HepG2 (cell line): ENCODE measurements at regions not wholly inside any gene's neighbourhood (a gene's known extent, or its start where the extent isn't known, plus 50 kb on each side); places are given as distances from the start of the nearest gene placed in this dataset.

ENCODE experiments used
- ATAC-seq: fragments of 200-7000 bp; cut with Tn5 transposase; 3 replicates; pipeline ENCODE4 v1.9.1; 2020; ENCODE audit warnings: mild to moderate bottlenecking, moderate library complexity
- BruUV-seq: library from RNA; stranded (reverse); fragments of 400-500 nt; replicated peaks from 2 replicates; lab custom pipeline; 2021; lab: Mats Ljungman, UMichigan
- CTCF ChIA-PET: fragments of 300-600 bp; formaldehyde crosslinking; extraction: SDS; loops from one replicate; lab custom pipeline; 2021; ENCODE audit warnings: low total read pairs, inconsistent platforms, low intra/inter-chr PET ratio; lab: Yijun Ruan, JAX
- POLR2A ChIA-PET: fragments of 350-600 bp; sonication (Branson Sonifier 250); formaldehyde crosslinking; loops from one replicate; lab custom pipeline; 2020; ENCODE audit warnings: antibody characterized with exemption, inconsistent platforms; lab: Yijun Ruan, JAX
- DNase-seq: peaks from one replicate; pipeline ENCODE4 v3.0.0-alpha.2; 2015; ENCODE audit warnings: low spot score
- FAIRE-seq: peaks from 3 replicates; lab custom pipeline; 2011; peaks lifted over from hg19 to GRCh38; lab: Jason Lieb, UNC
- H2AFZ ChIP-seq: one replicate; pipeline ENCODE4 v1.6.1; 2011; ENCODE audit warnings: low read length, inconsistent platforms
- H3K27ac ChIP-seq: fragments of 300-600 bp; 3 replicates; pipeline ENCODE4 v1.8.0; 2011; ENCODE audit warnings: mixed run types, mild to moderate bottlenecking, mixed read lengths, low read length, inconsistent platforms; ENCODE audit not compliant: insufficient read depth; ENCODE audit errors: extremely low read length
- H3K27me3 ChIP-seq, 2 experiments: fragments of 200-600 bp in 1 of 2; 2 replicates in 1 of 2; 3 replicates in 1 of 2; pipeline versions ENCODE4 v1.6.0 to v1.8.0; 2011; ENCODE audit warnings: low read length in 2 of 2, mild to moderate bottlenecking in 2 of 2, moderate library complexity in 2 of 2, inconsistent platforms in 1 of 2; ENCODE audit not compliant: insufficient read depth in 2 of 2, control insufficient read depth in 1 of 2
- H3K36me3 ChIP-seq, 2 experiments: fragments of 200-600 bp in 1 of 2; replicated peaks in 1 of 2; 2 replicates in 1 of 2; 3 replicates in 1 of 2; pipeline versions ENCODE4 v1.5.1 to v1.8.0; 2011; ENCODE audit warnings: low read length in 2 of 2, inconsistent platforms in 1 of 2; ENCODE audit not compliant: insufficient read depth in 2 of 2, control insufficient read depth in 1 of 2
- H3K4me1 ChIP-seq: 2 replicates; pipeline ENCODE4 v1.5.1; 2012; ENCODE audit warnings: low read length, inconsistent platforms; ENCODE audit not compliant: insufficient read depth
- H3K4me2 ChIP-seq: 2 replicates; pipeline ENCODE4 v1.6.0; 2011; ENCODE audit warnings: low read depth, low read length, inconsistent platforms
- H3K4me3 ChIP-seq, 3 experiments: fragments of 200-600 bp in 1 of 3; sonication (generic), shearing (Covaris generic) in 1 of 3; replicated peaks in 1 of 3; 2 replicates each; pipeline ENCODE4 v1.5.1; 2011 to 2016; ENCODE audit warnings: low read length in 3 of 3, inconsistent platforms in 2 of 3, low read depth in 2 of 3, mild to moderate bottlenecking in 2 of 3, control low read depth in 1 of 3, mixed read lengths in 1 of 3; ENCODE audit not compliant: insufficient read depth in 1 of 3
- H3K79me2 ChIP-seq: one replicate; pipeline ENCODE4 v1.6.1; 2011; ENCODE audit warnings: low read length, inconsistent platforms; ENCODE audit not compliant: insufficient read depth
- H3K9ac ChIP-seq: 2 replicates; pipeline ENCODE4 v1.6.0; 2011; ENCODE audit warnings: mild to moderate bottlenecking, low read depth, low read length, inconsistent platforms; ENCODE audit not compliant: insufficient read depth
- H3K9me3 ChIP-seq: 2 replicates; pipeline ENCODE4 v1.5.1; 2012; ENCODE audit warnings: mild to moderate bottlenecking, low read length
- H4K20me1 ChIP-seq: 2 replicates; pipeline ENCODE4 v1.6.0; 2011; ENCODE audit warnings: inconsistent platforms, mild to moderate bottlenecking, low read length, moderate library complexity; ENCODE audit not compliant: insufficient read depth
- ATF3 ChIP-seq: sonication (generic); formaldehyde crosslinking; IDR thresholded peaks from 2 replicates; pipeline ENCODE4 v1.4.0; 2020; ENCODE audit warnings: missing genetic modification reagents
- CCAR2 ChIP-seq: fragments of 200-400 bp; formaldehyde crosslinking; optimal IDR thresholded peaks from 2 replicates; pipeline ENCODE3; 2018; ENCODE audit warnings: low read depth, mild to moderate bottlenecking, low read length, moderate library complexity
- GPN1 ChIP-seq: sonication (generic); formaldehyde crosslinking; IDR thresholded peaks from 2 replicates; pipeline ENCODE4 v1.5.1; 2020; ENCODE audit warnings: missing genetic modification reagents, borderline replicate concordance
- HDAC1 ChIP-seq: sonication (generic); formaldehyde crosslinking; IDR thresholded peaks from 2 replicates; pipeline ENCODE4 v1.5.1; 2020; ENCODE audit warnings: mild to moderate bottlenecking, missing genetic modification reagents
- NCOA1 ChIP-seq: sonication (generic); formaldehyde crosslinking; IDR thresholded peaks from 2 replicates; pipeline ENCODE4 v1.9.0; 2021; ENCODE audit warnings: missing genetic modification reagents
- NFKBIZ ChIP-seq: IDR thresholded peaks from 2 replicates; pipeline ENCODE4 v1.6.1; 2018; ENCODE audit warnings: missing genetic modification reagents, missing compliant biosample characterization
- PHB2 ChIP-seq: fragments of 450-650 bp; IDR thresholded peaks from 2 replicates; pipeline ENCODE4 v1.6.1; 2018; ENCODE audit not compliant: partially characterized antibody
- RXRB ChIP-seq: IDR thresholded peaks from 2 replicates; pipeline ENCODE4 v1.6.1; 2016; ENCODE audit warnings: borderline replicate concordance, missing genetic modification reagents, missing compliant biosample characterization
- STAT6 ChIP-seq: sonication (generic); formaldehyde crosslinking; IDR thresholded peaks from 2 replicates; pipeline ENCODE4 v1.4.0; 2020; ENCODE audit warnings: missing genetic modification reagents, mild to moderate bottlenecking, borderline replicate concordance
- THYN1 ChIP-seq: sonication (generic); formaldehyde crosslinking; IDR thresholded peaks from 2 replicates; pipeline ENCODE4 v1.8.1; 2023; ENCODE audit warnings: low read depth, mild to moderate bottlenecking, moderate library complexity, missing genetic modification reagents, borderline replicate concordance
- ZBTB25 ChIP-seq: IDR thresholded peaks from 2 replicates; pipeline ENCODE4 v1.6.1; 2018; ENCODE audit warnings: missing genetic modification reagents
- ZEB1 ChIP-seq: IDR thresholded peaks from 2 replicates; pipeline ENCODE4 v1.6.1; 2012; ENCODE audit warnings: mild to moderate bottlenecking, low read depth, inconsistent platforms; ENCODE audit not compliant: insufficient replicate concordance
- ZNF263 ChIP-seq: sonication (generic); formaldehyde crosslinking; IDR thresholded peaks from 2 replicates; pipeline ENCODE4 v1.4.0; 2020; ENCODE audit warnings: missing genetic modification reagents
- ZNF430 ChIP-seq: sonication (generic); formaldehyde crosslinking; IDR thresholded peaks from 2 replicates; pipeline ENCODE4 v1.9.0; 2021; ENCODE audit warnings: mild to moderate bottlenecking, missing genetic modification reagents
- ZNF614 ChIP-seq: IDR thresholded peaks from 2 replicates; pipeline ENCODE4 v1.6.1; 2018; ENCODE audit warnings: missing biosample characterization, missing genetic modification reagents, inconsistent platforms, borderline replicate concordance
- ZNF850 ChIP-seq: sonication (generic); formaldehyde crosslinking; conservative IDR thresholded peaks from 2 replicates; pipeline ENCODE4 v1.9.0; 2021; ENCODE audit warnings: mild to moderate bottlenecking, missing genetic modification reagents
- WGBS: methylation state at CpG from one replicate; pipeline ENCODE4 v1.1.6; 2017; ENCODE audit warnings: low lambda C conversion rate; 5-methylcytosine and 5-hydroxymethylcytosine counted together
- in situ Hi-C: cut with HindIII; loops from 2 replicates; pipeline ENCODE4 v1.10.0; 2017; ENCODE audit warnings: low pct_unique_long_range_greater_than_20kb; ENCODE audit not compliant: extremely low pct_ligation_motif_present
- intact Hi-C: fragments of 100-400 bp; cut with micrococcal nuclease; formaldehyde crosslinking; loops from one replicate; pipeline ENCODE4 v1.10.0; 2022; ENCODE audit not compliant: unreplicated experiment
- TF ChIP-seq, protein P1 (sequence below): sonication (generic); formaldehyde crosslinking; IDR thresholded peaks from 2 replicates; pipeline ENCODE4 v1.4.0; 2020; ENCODE audit warnings: missing genetic modification reagents
- TF ChIP-seq, protein P2 (sequence below): sonication (generic); formaldehyde crosslinking; IDR thresholded peaks from 2 replicates; pipeline ENCODE4 v1.4.0; 2020; ENCODE audit warnings: mild to moderate bottlenecking, missing genetic modification reagents
- TF ChIP-seq, protein P3 (sequence below): sonication (generic); formaldehyde crosslinking; IDR thresholded peaks from 2 replicates; pipeline ENCODE4 v1.5.1; 2020; ENCODE audit warnings: mild to moderate bottlenecking, missing genetic modification reagents, borderline replicate concordance

GRCh38 chr16:54506214-54506580, 219.6 kb upstream of the IRX3 start:
- in situ Hi-C loops (no loop called here), intact Hi-C loops (no loop called here)
- ChIA-PET CTCF (no interaction called here), POLR2A (no interaction called here)
- H3K27me3 ChIP-seq: peaks cover 2 to 55% of the 10 kb centered on the region in 2 experiments; a peak in 4 of 5 replicates
- no peaks in the 10 kb centered on the region for H3K36me3 ChIP-seq
- H3K4me2 ChIP-seq: no peak overlapping the region
- BruUV-seq: no TSS peak
- FAIRE-seq (no peak), ATAC-seq (no peak), DNase-seq (no peak)
- no peaks in the 10 kb centered on the region for H3K4me1 ChIP-seq
- no peak overlapping the region for H3K4me3 ChIP-seq
- no peaks in the 10 kb centered on the region for H4K20me1 ChIP-seq
- no peak overlapping the region for H3K9ac ChIP-seq
- H3K9me3 ChIP-seq: no peaks in the 10 kb centered on the region
- H2AFZ ChIP-seq: no peak overlapping the region
- H3K79me2 ChIP-seq: no peaks in the 10 kb centered on the region
- no peak overlapping the region for H3K27ac ChIP-seq
- 66% methylated on average over 8 of the region's 8 CpGs for WGBS
- TF ChIP-seq ZNF430 (CRISPR knock-in tag): no peak
- no peak for TF ChIP-seq CCAR2
- TF ChIP-seq STAT6 (CRISPR knock-in tag): no peak
- TF ChIP-seq ZEB1: no peak
- TF ChIP-seq ZNF263 (CRISPR knock-in tag): no peak
- TF ChIP-seq, protein P1, sequence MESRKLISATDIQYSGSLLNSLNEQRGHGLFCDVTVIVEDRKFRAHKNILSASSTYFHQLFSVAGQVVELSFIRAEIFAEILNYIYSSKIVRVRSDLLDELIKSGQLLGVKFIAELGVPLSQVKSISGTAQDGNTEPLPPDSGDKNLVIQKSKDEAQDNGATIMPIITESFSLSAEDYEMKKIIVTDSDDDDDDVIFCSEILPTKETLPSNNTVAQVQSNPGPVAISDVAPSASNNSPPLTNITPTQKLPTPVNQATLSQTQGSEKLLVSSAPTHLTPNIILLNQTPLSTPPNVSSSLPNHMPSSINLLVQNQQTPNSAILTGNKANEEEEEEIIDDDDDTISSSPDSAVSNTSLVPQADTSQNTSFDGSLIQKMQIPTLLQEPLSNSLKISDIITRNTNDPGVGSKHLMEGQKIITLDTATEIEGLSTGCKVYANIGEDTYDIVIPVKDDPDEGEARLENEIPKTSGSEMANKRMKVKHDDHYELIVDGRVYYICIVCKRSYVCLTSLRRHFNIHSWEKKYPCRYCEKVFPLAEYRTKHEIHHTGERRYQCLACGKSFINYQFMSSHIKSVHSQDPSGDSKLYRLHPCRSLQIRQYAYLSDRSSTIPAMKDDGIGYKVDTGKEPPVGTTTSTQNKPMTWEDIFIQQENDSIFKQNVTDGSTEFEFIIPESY: no peak
- TF ChIP-seq NCOA1 (CRISPR knock-in tag): no peak
- no peak for TF ChIP-seq NFKBIZ
- TF ChIP-seq HDAC1 (CRISPR knock-in tag): no peak
- TF ChIP-seq, protein P2, sequence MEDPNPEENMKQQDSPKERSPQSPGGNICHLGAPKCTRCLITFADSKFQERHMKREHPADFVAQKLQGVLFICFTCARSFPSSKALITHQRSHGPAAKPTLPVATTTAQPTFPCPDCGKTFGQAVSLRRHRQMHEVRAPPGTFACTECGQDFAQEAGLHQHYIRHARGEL: no peak
- no peak for TF ChIP-seq RXRB (CRISPR knock-in tag)
- no peak for TF ChIP-seq PHB2
- no peak for TF ChIP-seq ZNF850 (CRISPR knock-in tag)
- TF ChIP-seq ATF3 (CRISPR knock-in tag): no peak
- TF ChIP-seq, protein P3, sequence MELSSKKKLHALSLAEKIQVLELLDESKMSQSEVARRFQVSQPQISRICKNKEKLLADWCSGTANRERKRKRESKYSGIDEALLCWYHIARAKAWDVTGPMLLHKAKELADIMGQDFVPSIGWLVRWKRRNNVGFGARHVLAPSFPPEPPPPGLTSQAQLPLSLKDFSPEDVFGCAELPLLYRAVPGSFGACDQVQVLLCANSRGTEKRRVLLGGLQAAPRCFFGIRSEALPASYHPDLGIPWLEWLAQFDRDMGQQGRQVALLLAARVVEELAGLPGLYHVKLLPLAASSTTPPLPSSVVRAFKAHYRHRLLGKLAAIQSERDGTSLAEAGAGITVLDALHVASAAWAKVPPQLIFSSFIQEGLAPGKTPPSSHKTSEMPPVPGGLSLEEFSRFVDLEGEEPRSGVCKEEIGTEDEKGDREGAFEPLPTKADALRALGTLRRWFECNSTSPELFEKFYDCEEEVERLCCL (CRISPR knock-in tag): no peak
- TF ChIP-seq ZNF614 (CRISPR knock-in tag): no peak
- TF ChIP-seq ZBTB25 (CRISPR knock-in tag): no peak
- no peak for TF ChIP-seq GPN1
- no peak for TF ChIP-seq THYN1 (CRISPR knock-in tag)
